Upper lobe of left lung (tissue), 4 donors: ENCODE measurements at regions not wholly inside any gene's neighbourhood (a gene's known extent, or its start where the extent isn't known, plus 50 kb on each side); places are given as distances from the start of the nearest gene placed in this dataset.

Experiments used
- CTCF ChIP-seq, 6 experiments: fragments of 450-650 bp in 4 of 6; fragments of 200-600 bp in 2 of 6; sonication (generic) in 2 of 6; IDR thresholded peaks; one replicate each; pipeline ENCODE4 v1.5.1; 2016 to 2019; ENCODE audit warnings: antibody characterized with exemption in 6 of 6
- EP300 ChIP-seq, 4 donors: sonication (generic); formaldehyde crosslinking; IDR thresholded peaks; one replicate each; pipeline ENCODE4 v1.5.1; 2017; ENCODE audit warnings: antibody characterized with exemption in 4 of 4, control low read depth in 2 of 4
- POLR2A ChIP-seq, 4 donors: fragments of 450-650 bp; IDR thresholded peaks; one replicate each; pipeline ENCODE4 v1.5.1; 2016 to 2017; ENCODE audit warnings: antibody characterized with exemption in 4 of 4, mild to moderate bottlenecking in 2 of 4
- POLR2AphosphoS5 ChIP-seq, 2 donors: sonication (generic); formaldehyde crosslinking; IDR thresholded peaks; one replicate each; pipeline ENCODE4 v1.5.1; 2017; ENCODE audit warnings: antibody characterized with exemption in 2 of 2

GRCh38 chr16:80440667-80441066 is 100.1 kb upstream of the DYNLRB2 start:
- TF ChIP-seq CTCF (IDR thresholded peaks at IDR 0.05) (no peak), POLR2A (IDR thresholded peaks at IDR 0.05) (no peak), EP300 (IDR thresholded peaks at IDR 0.05) (no peak), POLR2AphosphoS5 (IDR thresholded peaks at IDR 0.05) (no peak)
